Liver (tissue), 8 donors: ENCODE measurements at regions not wholly inside any gene's neighbourhood (a gene's known extent, or its start where the extent isn't known, plus 50 kb on each side); places are given as distances from the start of the nearest gene placed in this dataset.

Experiments
- DNase-seq: peaks from one replicate; pipeline ENCODE4 v3.0.0-alpha.2; 2017; ENCODE audit warnings: low spot score
- H3K27ac ChIP-seq, 2 donors: one replicate each; pipeline ENCODE4 v1.7.0; 2013; ENCODE audit warnings: inconsistent platforms in 2 of 2, low read length in 2 of 2, control low read depth in 1 of 2, low read depth in 1 of 2, mild to moderate bottlenecking in 1 of 2
- H3K27me3 ChIP-seq, 4 donors: one replicate each; pipeline versions ENCODE4 v1.6.1 to v1.7.0; 2013; ENCODE audit warnings: low read length in 3 of 4, inconsistent platforms in 1 of 4, mild to moderate bottlenecking in 1 of 4, moderate library complexity in 1 of 4; ENCODE audit not compliant: control insufficient read depth in 4 of 4, insufficient read depth in 4 of 4
- H3K36me3 ChIP-seq, 4 donors: one replicate each; pipeline versions ENCODE4 v1.6.1 to v1.7.0; 2013; ENCODE audit warnings: low read length in 3 of 4, mild to moderate bottlenecking in 3 of 4, low read depth in 1 of 4, moderate library complexity in 1 of 4; ENCODE audit not compliant: control insufficient read depth in 4 of 4, insufficient read depth in 3 of 4
- H3K4me1 ChIP-seq, 4 donors: one replicate each; pipeline versions ENCODE4 v1.6.1 to v1.7.0; 2013; ENCODE audit warnings: low read length in 3 of 4, mild to moderate bottlenecking in 3 of 4, moderate library complexity in 1 of 4; ENCODE audit not compliant: control insufficient read depth in 4 of 4, insufficient read depth in 4 of 4
- H3K4me3 ChIP-seq, 3 donors: one replicate each; pipeline versions ENCODE4 v1.6.1 to v1.7.0; 2013; ENCODE audit warnings: low read length in 3 of 3, control low read depth in 1 of 3, low read depth in 1 of 3, mild to moderate bottlenecking in 1 of 3
- H3K9ac ChIP-seq, 2 donors: one replicate each; pipeline ENCODE4 v1.7.0; 2013; ENCODE audit warnings: low read length in 2 of 2, mild to moderate bottlenecking in 2 of 2, moderate library complexity in 2 of 2, control low read depth in 1 of 2, low read depth in 1 of 2
- H3K9me3 ChIP-seq, 4 donors: one replicate each; pipeline versions ENCODE4 v1.6.1 to v1.7.0; 2013; ENCODE audit warnings: low read length in 3 of 4; ENCODE audit not compliant: control insufficient read depth in 4 of 4
- ATF3 ChIP-seq: IDR thresholded peaks from 2 replicates; pipeline ENCODE4 v1.6.1; 2016; ENCODE audit warnings: antibody characterized with exemption
- CTCF ChIP-seq: fragments of 150-350 bp; IDR thresholded peaks from 2 replicates; pipeline ENCODE4 v1.5.1; 2017; ENCODE audit warnings: improper control_type of control experiment, low read depth, low read length; ENCODE audit not compliant: missing input control
- EGR1 ChIP-seq, 2 donors: IDR thresholded peaks; 2 replicates each; pipeline ENCODE4 v1.6.1; 2016 to 2018; ENCODE audit warnings: antibody characterized with exemption in 2 of 2, low read depth in 2 of 2
- FOXA1 ChIP-seq: IDR thresholded peaks from 2 replicates; pipeline ENCODE4 v1.6.1; 2016; ENCODE audit warnings: antibody characterized with exemption
- FOXA2 ChIP-seq: IDR thresholded peaks from 2 replicates; pipeline ENCODE4 v1.6.1; 2016; ENCODE audit warnings: antibody characterized with exemption
- GABPA ChIP-seq, 2 donors: IDR thresholded peaks in 1 of 2; conservative IDR thresholded peaks in 1 of 2; 2 replicates each; pipeline ENCODE4 v1.6.1; 2016; ENCODE audit warnings: antibody characterized with exemption in 2 of 2, mild to moderate bottlenecking in 1 of 2, moderate library complexity in 1 of 2
- HNF4A ChIP-seq, 2 donors: conservative IDR thresholded peaks; 2 replicates each; pipeline ENCODE4 v1.6.1; 2016; ENCODE audit warnings: antibody characterized with exemption in 2 of 2, mild to moderate bottlenecking in 2 of 2
- HNF4G ChIP-seq: IDR thresholded peaks from 2 replicates; pipeline ENCODE4 v1.6.1; 2016; ENCODE audit warnings: antibody characterized with exemption
- JUND ChIP-seq, 2 donors: IDR thresholded peaks; 2 replicates each; pipeline ENCODE4 v1.6.1; 2016; ENCODE audit warnings: antibody characterized with exemption in 2 of 2
- MAX ChIP-seq: IDR thresholded peaks from 2 replicates; pipeline ENCODE4 v1.6.1; 2016; ENCODE audit warnings: antibody characterized with exemption
- NR2F2 ChIP-seq: IDR thresholded peaks from 2 replicates; pipeline ENCODE4 v1.6.1; 2016; ENCODE audit warnings: antibody characterized with exemption
- RAD21 ChIP-seq, 2 donors: IDR thresholded peaks; 2 replicates each; pipeline ENCODE4 v1.6.1; 2016; ENCODE audit warnings: antibody characterized with exemption in 2 of 2, mild to moderate bottlenecking in 2 of 2
- REST ChIP-seq: IDR thresholded peaks from 2 replicates; pipeline ENCODE4 v1.6.1; 2016; ENCODE audit warnings: antibody characterized with exemption, mild to moderate bottlenecking
- RXRA ChIP-seq, 2 donors: IDR thresholded peaks; 2 replicates each; pipeline ENCODE4 v1.6.1; 2017 to 2018; ENCODE audit warnings: antibody characterized with exemption in 2 of 2, mild to moderate bottlenecking in 1 of 2
- SP1 ChIP-seq: IDR thresholded peaks from 2 replicates; pipeline ENCODE4 v1.6.1; 2018; ENCODE audit warnings: antibody characterized with exemption, mild to moderate bottlenecking
- TAF1 ChIP-seq: conservative IDR thresholded peaks from 2 replicates; pipeline ENCODE4 v1.6.1; 2016; ENCODE audit warnings: antibody characterized with exemption, mild to moderate bottlenecking
- YY1 ChIP-seq: IDR thresholded peaks from 2 replicates; pipeline ENCODE4 v1.6.1; 2016; ENCODE audit warnings: antibody characterized with exemption, mild to moderate bottlenecking
- ZBTB33 ChIP-seq: IDR thresholded peaks from 2 replicates; pipeline ENCODE4 v1.6.1; 2016; ENCODE audit warnings: antibody characterized with exemption
- WGBS: extraction: QIAGEN DNeasy Blood & Tissue Kit; methylation state at CpG from one replicate; pipeline ENCODE4 v1.1.7; 2013; 5-methylcytosine and 5-hydroxymethylcytosine counted together
- donor health status: healthy.
- donor health status: healthy.
- donor health status: healthy.
- donor health status: healthy.
- donor health status: healthy.

- 82% methylated on average over 5 of the region's 5 CpGs for WGBS
- Histone ChIP-seq H3K9ac (no peak overlapping the region), H3K9me3 (no peaks in the 10 kb centered on the region), H3K4me1 (no peaks in the 10 kb centered on the region), H3K27me3 (no peaks in the 10 kb centered on the region), H3K27ac (no peak overlapping the region), H3K36me3 (no peaks in the 10 kb centered on the region), H3K4me3 (no peak overlapping the region)
- DNase-seq = no peak
- TF ChIP-seq MAX = no peak
- TF ChIP-seq GABPA (IDR thresholded peaks at IDR 0.05 in 1 of 2, conservative IDR thresholded peaks at IDR 0.05 in 1 of 2) = no peak
- TF ChIP-seq YY1 = no peak
- TF ChIP-seq NR2F2 = no peak
- TF ChIP-seq ZBTB33 = no peak
- TF ChIP-seq HNF4G = no peak
- no peak for TF ChIP-seq REST
- TF ChIP-seq SP1 = no peak
- no peak for TF ChIP-seq RAD21 (IDR thresholded peaks at IDR 0.05)
These were observed 105.7 kb upstream of the PPM1H start for GRCh38 chr12:63040526-63041220.

- Histone ChIP-seq H3K36me3 (no peaks in the 10 kb centered on the region), H3K9ac (no peak overlapping the region), H3K4me3 (no peak overlapping the region), H3K27ac (no peak overlapping the region), H3K9me3 (no peaks in the 10 kb centered on the region), H3K4me1 (no peaks in the 10 kb centered on the region), H3K27me3 (no peaks in the 10 kb centered on the region)
- DNase-seq = no peak
- WGBS = 88% methylated on average over 3 of the region's 3 CpGs
- no peak for TF ChIP-seq RAD21 (IDR thresholded peaks at IDR 0.05)
- TF ChIP-seq YY1 = no peak
- no peak for TF ChIP-seq FOXA1
- no peak for TF ChIP-seq ATF3
- no peak for TF ChIP-seq EGR1 (IDR thresholded peaks at IDR 0.05; ENCODE audit: low read depth in 2 of 2)
- no peak for TF ChIP-seq HNF4G
- TF ChIP-seq CTCF = no peak
- TF ChIP-seq RXRA (IDR thresholded peaks at IDR 0.05) = no peak
- TF ChIP-seq MAX = no peak
- no peak for TF ChIP-seq HNF4A (conservative IDR thresholded peaks at IDR 0.05)
- no peak for TF ChIP-seq TAF1
- TF ChIP-seq GABPA (IDR thresholded peaks at IDR 0.05 in 1 of 2, conservative IDR thresholded peaks at IDR 0.05 in 1 of 2) = no peak
- TF ChIP-seq NR2F2 = no peak
- TF ChIP-seq FOXA2 = no peak
- no peak for TF ChIP-seq JUND (IDR thresholded peaks at IDR 0.05)
- TF ChIP-seq SP1 = no peak
- TF ChIP-seq ZBTB33 = no peak
These were observed 103.8 kb upstream of the PPM1H start for GRCh38 chr12:63038713-63039100.
